ENCODE measurements at regions not wholly inside any gene's neighbourhood (a gene's known extent, or its start where the extent isn't known, plus 50 kb on each side); places are given as distances from the start of the nearest gene placed in this dataset.
A peak's percentile ranks its signal among the peaks of the same experiment; 100 is the strongest.

DNA sequence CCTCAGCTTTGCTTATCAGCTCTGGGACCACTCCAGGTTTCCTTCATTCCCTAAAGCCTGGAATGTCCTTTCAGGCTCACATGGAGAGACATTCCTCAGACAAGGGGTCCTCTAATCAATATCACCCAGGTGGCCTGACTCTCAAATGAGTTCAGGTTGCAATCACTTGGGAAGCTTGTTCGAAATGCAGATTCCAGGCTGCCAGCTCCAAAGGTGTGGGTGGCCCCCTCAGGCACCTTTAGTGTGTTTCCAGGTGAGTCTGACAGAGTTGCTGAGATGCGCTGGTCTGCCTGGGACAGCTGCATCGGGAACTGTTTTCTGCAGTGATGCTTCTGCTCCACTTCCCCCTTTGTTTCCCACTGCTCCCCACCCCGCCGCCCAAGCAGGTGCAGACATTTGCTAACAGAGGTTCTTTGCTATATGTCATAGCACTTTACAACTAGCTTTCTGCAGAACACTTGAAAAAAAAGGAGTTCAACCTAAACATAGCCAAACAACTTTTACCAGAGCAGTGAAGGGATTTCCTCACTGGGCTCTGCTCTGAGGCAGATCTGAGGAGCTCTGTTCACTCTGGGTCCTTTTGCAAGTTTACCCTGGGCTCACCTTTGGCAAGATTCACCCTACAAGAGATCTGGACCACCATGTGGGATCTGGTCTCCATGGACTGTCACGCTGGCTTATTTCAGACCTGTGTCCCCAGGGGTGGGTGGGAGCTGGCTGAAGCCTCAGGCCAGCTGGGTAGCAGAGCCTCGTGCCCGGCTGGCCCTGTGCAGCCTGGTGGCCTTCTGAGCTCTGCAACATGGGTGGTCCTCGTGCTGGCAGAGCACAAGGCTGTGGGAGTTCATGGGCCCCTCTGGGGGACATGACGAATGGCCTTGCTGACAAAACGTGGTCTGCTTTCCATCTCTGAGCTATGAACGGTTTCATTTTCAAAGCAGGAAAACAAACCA is 539.6 kb downstream of the CCDC171 start:
- DNase-seq (ENCODE audit: low read depth, low spot score), result no peak

DNA sequence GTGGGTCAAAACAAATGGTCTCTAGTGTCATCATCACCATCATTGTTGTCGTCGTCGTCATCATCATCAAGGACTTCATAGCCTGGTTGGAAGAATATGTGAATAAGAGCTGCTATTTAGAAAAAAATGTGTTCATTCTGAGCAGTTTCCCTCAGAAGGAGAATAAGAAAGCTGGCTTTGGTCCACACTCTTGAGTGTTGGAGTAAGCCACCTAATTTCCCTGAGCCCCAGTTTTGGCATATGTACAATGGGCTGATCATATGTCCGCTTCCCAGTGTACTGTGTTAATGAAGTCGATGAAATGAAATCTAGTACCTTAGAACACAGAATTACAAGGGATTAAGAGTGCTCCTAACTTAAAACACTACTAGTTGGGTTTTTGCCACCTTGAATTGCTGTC is 545.5 kb downstream of the CCDC171 start:
- DNase-seq (ENCODE audit: low read depth, low spot score), result no peak

DNA sequence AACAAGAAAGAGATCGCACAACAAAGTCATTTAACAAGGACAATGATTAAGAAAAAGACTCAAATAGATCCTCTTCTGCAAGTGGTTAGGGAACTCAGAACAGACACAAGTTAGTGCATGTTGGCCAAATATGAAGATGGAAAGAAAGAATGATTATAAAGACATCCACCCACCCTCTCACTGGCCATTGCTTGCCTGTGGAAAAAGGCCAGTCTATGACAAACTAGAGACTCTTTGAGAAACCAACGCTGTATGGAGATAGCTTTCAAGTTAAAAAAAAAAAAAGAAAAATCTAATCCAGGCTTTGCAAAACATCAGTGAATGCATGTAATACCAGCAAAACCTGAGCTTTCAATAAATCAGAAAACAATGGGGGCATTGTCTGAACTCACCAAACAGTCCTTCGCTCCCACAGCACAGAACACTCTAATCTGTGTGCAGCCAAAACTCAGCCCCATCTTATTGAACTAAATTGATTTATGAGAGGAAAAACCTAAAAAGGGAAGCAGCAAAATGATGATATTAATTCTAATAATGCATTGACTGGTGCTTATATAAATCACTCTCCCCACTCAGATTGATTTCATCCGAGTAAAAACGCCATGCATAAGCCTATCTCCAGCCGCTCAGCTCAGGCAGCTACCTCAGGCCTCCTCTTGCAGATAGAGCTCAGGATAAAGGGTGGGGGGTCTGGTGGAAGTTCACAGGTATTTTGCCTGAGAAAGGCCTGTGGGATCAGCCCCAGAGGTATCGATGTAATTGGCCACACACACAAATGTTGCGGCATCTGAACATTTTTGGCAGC is 547.1 kb downstream of the CCDC171 start:
- DNase-seq (ENCODE audit: low read depth, low spot score), result no peak

- DNase-seq (ENCODE audit: low read depth, low spot score), result peak; percentile 54
These were observed 547.8 kb downstream of the CCDC171 start for GRCh38 chr9:16100537-16101091.

DNA sequence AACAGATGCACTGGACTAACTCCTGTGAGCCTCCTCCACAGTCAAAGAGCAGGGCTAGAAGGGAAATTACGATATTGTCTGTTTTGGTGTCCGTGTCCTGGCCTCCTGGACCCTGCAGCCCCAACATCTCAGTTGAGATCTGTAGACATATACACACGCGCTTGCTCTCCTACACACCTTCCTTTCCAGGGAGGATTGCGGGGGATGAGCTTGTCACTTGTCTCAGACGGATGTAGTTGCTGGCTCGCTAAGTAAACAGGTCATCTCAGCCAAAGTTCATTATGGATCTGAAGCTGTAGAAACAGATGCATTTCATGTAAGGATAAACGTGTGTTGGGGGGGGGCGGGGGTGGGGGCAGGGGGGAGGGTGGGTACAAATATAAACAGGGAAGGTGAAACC is 549.3 kb downstream of the CCDC171 start:
- no peak for DNase-seq (ENCODE audit: low read depth, low spot score)

DNA sequence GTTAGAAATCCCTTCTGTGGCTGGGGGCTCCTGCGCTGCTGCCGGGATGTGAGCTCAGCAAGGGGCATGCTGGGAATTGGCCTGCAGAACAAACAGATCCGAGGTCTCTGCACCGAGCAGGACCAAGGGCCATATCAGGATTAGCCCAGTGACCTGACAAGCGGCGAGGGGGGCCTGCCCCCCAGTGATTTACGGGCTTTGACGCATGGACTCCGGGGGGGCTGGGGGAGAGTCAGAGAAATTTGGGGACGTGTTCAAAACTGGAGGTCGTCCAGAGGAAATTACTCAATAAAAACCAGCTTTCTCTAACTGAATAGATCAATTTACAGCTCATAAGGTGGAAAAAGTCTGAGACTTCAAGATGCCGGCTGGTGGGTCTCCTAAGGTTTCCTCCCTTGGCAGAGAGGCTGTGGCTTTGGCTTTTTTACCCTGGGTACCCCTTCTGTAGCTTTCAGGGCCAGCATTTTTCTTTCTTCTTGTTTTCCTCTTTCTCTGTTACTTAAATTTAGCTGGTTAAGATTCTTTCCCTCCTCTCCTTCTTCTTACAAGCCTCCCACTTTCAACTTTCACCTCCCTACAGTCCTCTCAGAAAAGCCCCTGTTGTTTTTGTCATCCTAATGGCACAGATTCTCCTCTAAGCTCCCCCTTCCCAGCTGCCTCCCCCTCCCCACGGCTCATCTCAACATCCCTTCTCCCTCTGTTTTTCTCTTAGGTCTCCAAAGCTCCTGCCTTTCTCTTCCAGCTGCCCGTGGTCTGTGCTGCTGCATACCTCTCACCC is 551.0 kb downstream of the CCDC171 start:
- peak; percentile 81 for DNase-seq (ENCODE audit: low read depth, low spot score)

GRCh38 chr9:16105168-16106020 is 552.6 kb downstream of the CCDC171 start:
- peak; percentile 64 for DNase-seq (ENCODE audit: low read depth, low spot score)

- DNase-seq (ENCODE audit: low read depth, low spot score), result no peak
These were observed 553.3 kb downstream of the CCDC171 start for GRCh38 chr9:16106021-16106571.

GRCh38 chr9:16112116-16112515 is 559.3 kb downstream of the CCDC171 start:
- DNase-seq (ENCODE audit: low read depth, low spot score), result no peak

GRCh38 chr9:16115994-16116393 is 563.2 kb downstream of the CCDC171 start:
- no peak for DNase-seq (ENCODE audit: low read depth, low spot score)

DNA sequence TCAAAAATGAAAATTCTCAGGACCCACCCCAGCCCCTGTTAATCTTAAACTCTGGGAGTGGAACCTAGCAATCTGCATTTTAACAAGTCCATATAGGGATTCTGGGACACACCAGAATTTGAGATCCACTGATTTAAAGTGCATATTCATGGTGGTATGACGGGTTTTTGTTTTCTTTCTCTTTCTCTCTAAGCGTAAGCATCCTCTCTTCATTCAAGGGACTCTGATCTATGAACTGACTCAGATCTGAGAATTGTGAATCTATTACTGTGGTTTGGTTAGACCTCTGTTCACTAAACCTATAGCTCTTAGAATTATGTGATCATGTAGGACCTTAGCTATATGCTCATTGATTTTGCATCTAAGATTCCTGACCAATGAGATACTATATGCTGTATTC is 565.2 kb downstream of the CCDC171 start:
- DNase-seq (ENCODE audit: low read depth, low spot score), result no peak

DNA sequence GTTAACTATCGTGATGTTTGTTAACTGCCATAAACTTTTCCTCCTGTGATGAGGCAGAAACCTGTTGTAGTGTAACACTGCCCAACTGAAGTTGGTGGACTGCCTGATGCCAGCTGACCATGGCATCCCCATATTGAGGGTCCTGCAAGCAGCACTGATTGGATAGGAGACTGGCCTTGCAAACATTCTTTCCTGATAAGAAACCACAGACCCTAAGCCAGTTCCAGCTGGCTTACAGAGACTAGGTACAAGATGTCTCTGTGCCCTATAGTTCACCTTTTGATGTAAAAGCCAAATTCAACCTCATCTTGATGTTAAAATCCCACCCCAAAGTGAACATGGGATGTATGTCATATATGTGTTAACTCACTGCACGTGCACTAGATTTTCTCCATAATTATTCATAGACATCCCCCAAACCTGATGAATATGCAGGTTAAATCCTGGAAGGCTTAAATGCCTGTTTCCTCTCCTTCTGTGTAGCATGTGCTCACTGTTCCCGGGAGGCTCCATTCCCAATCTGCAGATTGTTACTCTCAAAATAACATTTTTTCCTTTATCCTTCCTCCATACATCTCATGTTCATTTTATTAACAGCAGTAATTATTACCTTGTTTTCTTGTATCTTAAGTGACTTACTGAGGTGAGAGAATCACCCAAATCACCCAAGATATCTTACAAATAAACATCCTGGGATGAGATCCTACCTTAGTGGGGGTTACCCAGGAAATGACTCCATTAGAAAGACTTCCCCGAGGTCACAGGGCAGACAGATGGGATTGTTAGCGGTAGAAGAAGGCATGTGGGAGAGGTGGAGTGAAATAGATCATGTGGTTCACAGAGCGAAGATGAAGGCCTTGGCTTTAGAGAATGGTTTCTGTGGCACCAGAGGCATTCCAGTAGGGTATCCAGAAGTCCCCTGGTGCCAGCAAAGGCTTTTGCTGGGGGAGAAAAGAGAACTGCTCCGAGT is 566.7 kb downstream of the CCDC171 start:
- DNase-seq (ENCODE audit: low read depth, low spot score), result no peak

- DNase-seq (ENCODE audit: low read depth, low spot score), result no peak
These were observed 567.4 kb downstream of the CCDC171 start for GRCh38 chr9:16120231-16120641.

GRCh38 chr9:16120727-16121126 is 567.9 kb downstream of the CCDC171 start:
- no peak for DNase-seq (ENCODE audit: low read depth, low spot score)

GRCh38 chr9:16121168-16121567 is 568.3 kb downstream of the CCDC171 start:
- DNase-seq (ENCODE audit: low read depth, low spot score), result no peak

- no peak for DNase-seq (ENCODE audit: low read depth, low spot score)
These were observed 568.9 kb downstream of the CCDC171 start for GRCh38 chr9:16121601-16122286.

DNA sequence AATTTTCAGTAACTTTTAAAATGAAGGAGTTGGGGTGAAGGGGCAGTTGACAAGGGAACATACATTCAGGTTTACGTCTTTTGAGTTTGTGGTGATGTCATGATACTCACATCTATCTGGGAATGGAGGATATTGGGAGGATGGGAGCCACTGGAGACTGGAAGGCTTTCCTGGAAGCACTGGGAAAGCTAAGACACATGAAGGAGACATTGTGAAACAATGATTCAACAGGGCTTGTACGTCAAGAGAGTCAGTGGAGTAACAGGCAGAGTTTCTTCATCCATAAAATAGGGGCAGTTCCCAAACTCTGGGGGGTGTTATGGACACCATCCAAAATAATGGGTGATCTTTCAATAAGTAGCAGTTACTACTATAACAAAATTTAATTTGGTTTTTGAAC is 572.8 kb downstream of the CCDC171 start:
- no peak for DNase-seq (ENCODE audit: low read depth, low spot score)

DNA sequence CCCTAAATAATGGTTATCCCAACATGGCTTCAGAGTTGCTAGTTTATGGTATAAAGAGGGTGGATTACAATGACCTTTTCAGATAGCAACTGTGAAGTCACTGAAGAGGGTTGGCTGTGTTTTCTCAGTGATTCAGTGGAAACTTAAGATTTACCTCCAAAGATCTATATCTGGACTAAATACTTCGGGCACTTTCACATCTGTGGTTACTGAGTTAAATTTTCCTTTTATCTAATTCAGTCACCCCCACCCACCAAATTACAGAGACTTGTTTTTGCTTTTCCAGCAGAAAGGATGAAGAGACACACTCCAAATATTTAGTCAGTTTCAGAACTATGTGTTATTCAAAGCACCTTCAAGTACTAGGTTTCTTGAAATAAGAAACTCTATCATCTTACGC is 573.2 kb downstream of the CCDC171 start:
- DNase-seq (ENCODE audit: low read depth, low spot score), result no peak

DNA sequence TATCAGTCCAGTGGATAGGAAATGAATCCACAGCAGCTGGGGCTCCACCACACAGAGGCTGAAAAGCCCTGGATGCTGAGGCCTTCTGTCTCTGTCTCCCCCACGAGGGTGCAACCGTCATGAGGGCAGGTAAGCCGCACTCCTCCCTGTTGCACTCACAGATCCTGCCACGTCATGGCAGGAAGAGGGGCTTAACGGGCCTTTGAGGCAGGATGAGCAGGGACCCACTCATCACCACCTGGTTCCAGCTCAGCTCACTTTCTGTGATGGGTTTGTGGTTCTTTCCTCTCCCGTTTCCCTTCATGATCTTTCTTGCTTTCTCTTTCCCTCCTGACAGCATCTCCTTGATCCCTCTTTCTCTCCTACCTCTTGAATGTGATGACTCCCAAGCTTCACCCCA is 575.2 kb downstream of the CCDC171 start:
- no peak for DNase-seq (ENCODE audit: low read depth, low spot score)

Data from brain pericyte (primary cell).